Fibroblast of pulmonary artery (primary cell): ENCODE measurements at regions not wholly inside any gene's neighbourhood (a gene's known extent, or its start where the extent isn't known, plus 50 kb on each side); places are given as distances from the start of the nearest gene placed in this dataset.

Experiments
- DNase-seq: peaks from one replicate; pipeline ENCODE4 v3.0.0-alpha.2; 2010; ENCODE audit warnings: low read depth
- H3K4me3 ChIP-seq: replicated peaks from 2 replicates; pipeline ENCODE4 v1.5.1; 2011; ENCODE audit warnings: low read depth, mild to moderate bottlenecking, control low read depth, low read length, moderate library complexity
- TF ChIP-seq, protein P1 (sequence below): IDR thresholded peaks from 2 replicates; pipeline ENCODE4 v1.5.1; 2011; ENCODE audit warnings: mild to moderate bottlenecking, control low read depth, low read length, inconsistent platforms; ENCODE audit errors: missing control alignments

DNA sequence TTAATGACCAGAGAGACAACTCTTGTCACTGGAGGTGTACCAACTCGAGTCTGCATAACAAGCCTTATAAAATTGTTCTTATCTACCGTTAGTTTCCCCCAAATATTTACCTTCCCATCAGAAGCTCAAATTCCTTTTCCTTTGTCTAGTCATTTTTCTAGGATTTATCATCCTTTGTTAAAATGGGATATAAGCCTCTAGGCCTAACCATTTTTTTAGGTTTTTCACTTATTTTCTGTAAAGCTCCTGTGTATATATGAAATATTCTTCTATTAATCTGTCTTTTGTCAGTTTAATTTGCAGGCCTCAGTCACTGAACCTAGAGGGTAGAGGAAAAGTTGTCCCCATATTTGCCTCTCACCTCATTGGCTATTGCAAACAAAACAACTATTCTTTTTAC is 99.6 kb upstream of the TNFAIP3 start:
- H3K4me3 ChIP-seq: no peak overlapping the region
- no peak for DNase-seq
- TF ChIP-seq, protein P1, sequence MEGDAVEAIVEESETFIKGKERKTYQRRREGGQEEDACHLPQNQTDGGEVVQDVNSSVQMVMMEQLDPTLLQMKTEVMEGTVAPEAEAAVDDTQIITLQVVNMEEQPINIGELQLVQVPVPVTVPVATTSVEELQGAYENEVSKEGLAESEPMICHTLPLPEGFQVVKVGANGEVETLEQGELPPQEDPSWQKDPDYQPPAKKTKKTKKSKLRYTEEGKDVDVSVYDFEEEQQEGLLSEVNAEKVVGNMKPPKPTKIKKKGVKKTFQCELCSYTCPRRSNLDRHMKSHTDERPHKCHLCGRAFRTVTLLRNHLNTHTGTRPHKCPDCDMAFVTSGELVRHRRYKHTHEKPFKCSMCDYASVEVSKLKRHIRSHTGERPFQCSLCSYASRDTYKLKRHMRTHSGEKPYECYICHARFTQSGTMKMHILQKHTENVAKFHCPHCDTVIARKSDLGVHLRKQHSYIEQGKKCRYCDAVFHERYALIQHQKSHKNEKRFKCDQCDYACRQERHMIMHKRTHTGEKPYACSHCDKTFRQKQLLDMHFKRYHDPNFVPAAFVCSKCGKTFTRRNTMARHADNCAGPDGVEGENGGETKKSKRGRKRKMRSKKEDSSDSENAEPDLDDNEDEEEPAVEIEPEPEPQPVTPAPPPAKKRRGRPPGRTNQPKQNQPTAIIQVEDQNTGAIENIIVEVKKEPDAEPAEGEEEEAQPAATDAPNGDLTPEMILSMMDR: no peak

DNA sequence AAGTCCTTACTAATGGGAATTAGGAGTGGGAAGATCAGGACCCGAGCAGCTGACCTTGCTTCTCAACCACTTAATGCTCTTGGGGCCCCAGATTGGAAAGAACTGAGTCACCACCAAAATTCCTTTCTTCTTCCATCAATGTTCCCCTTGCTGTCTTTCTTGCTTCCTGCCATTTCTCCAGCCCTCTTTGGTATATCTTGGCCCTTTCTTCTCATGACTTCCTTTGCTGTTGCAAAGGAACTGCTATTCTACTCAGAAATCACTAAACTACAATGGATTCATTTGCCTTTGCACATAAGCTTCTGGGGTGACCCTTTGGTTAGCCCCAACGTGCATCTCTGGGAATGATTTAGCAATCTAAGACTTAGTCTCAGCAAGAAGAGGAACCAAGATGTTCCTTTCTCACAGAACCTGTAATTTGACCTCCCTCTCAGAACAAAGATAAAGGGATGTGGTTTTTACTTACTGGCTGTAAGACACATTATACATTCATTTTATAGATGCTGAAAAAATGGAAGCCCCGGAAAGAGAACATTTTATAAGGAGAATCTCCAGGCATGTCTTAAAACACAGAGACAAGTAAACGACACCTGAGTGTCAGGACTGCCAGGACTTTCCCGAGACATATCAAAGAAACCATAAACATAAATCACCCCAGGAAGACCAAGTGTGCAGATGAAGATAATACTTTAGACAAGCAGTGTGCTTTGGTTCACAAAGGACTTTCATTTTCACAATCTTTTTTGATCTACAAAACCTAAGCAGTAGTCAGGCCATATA is 99.0 kb upstream of the TNFAIP3 start:
- H3K4me3 ChIP-seq: no peak overlapping the region
- TF ChIP-seq, protein P1: no peak
- peak; percentile 63 for DNase-seq

DNA sequence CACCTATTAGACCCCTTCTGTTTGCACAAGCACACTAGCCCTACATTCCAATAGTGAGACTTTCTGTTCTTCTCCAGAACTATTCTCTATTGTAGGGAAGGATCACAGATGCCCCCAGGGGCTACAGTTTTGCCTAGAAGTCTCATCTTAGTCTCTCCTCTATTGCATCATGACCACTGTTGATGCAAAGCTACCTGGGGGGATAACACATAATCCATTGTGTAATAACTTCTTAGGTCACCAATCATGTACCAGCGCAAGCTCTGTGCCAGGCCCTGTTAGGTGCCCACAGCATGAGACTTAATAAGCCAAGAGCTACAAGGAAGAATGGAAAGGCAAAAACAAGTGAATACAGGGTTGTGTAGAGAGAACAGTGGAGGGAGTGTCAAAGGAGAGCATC is 98.1 kb upstream of the TNFAIP3 start:
- no peak overlapping the region for H3K4me3 ChIP-seq
- TF ChIP-seq, protein P1: no peak
- no peak for DNase-seq

DNA sequence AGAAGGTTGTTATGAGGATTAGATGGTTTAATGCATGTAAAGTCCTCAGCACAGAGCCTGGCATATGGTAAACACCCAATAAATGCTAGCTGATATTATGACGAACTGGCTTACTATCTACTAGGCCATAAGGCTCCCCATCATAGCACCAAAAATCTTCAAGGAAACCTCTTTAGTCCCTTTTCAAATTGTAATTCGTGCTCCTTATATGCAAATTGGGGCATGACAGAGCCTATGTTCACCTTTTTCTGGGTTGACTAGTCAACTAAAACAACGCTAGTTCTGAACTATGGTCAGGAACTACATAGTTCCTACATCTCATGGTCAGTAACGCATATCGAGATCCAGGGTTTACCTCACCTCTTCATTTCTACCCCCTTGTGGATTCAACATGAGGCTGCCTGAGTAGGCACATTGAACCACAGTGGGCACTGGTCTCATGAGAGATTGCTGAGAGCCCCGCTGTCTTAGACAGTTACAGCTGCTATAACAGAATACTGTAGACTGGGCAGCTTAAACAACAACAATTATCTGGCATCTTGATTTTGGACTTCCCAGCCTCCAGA is 97.2 kb upstream of the TNFAIP3 start:
- TF ChIP-seq, protein P1: no peak
- no peak overlapping the region for H3K4me3 ChIP-seq
- DNase-seq: no peak

DNA sequence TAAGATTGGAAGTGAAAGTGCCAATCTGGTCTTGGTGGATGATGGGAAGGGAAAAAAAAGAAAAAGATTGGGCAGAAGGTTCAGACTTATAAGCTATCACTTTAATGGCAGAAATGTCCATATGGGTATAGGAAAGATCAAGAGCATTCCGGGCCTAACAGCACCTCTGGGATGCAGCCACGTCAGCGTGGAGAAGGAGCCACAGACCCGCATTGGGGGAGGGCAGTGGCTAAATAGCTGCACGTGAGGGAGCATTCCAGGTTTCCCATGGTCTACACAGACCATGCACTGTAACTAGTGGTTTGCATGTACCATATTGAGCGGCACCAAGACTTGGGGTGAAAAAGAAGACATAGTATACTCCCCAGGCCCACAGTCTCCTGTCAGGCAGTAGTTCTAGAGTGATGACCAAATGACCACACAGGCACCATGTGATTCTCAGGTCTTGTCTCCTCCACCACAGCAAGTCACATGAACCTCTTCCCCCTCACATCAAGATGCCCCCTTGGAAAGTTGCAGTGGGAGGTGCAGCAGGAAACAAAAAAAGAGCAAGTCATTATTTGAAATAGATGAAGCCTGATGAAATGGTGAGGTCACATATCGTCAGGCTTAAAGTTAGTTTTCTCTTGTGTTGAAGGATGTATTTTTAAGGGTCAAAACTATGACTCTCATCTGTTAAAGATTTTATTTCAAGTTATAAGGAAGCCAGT is 94.4 kb upstream of the TNFAIP3 start:
- H3K4me3 ChIP-seq: no peak overlapping the region
- no peak for DNase-seq
- TF ChIP-seq, protein P1: no peak

DNA sequence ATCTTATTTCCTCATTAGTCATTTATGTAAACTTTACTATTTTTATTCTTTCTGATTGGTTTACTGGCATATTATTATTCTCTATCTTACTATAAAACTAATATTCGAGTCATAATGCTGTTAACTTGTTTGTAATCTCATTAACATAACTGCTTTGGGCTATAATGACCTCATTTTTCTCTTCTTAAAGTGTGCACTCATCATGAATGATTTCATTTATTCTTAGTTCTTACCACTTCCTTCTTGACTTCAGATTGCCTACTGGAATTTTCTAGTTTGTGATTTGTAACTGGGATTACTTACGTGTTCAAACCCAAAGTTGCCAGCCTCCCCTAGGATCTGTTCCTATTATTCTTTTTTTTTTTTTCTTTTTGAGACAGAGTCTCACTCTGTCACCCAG is 91.8 kb upstream of the TNFAIP3 start:
- no peak overlapping the region for H3K4me3 ChIP-seq
- DNase-seq: no peak
- TF ChIP-seq, protein P1: no peak
